Glomerular visceral epithelial cell (primary cell): ENCODE measurements at regions not wholly inside any gene's neighbourhood (a gene's known extent, or its start where the extent isn't known, plus 50 kb on each side); places are given as distances from the start of the nearest gene placed in this dataset.

ENCODE experiments used
- DNase-seq: peaks from one replicate; pipeline ENCODE4 v3.0.0-alpha.2; 2016; ENCODE audit errors: extremely low spot score

DNA sequence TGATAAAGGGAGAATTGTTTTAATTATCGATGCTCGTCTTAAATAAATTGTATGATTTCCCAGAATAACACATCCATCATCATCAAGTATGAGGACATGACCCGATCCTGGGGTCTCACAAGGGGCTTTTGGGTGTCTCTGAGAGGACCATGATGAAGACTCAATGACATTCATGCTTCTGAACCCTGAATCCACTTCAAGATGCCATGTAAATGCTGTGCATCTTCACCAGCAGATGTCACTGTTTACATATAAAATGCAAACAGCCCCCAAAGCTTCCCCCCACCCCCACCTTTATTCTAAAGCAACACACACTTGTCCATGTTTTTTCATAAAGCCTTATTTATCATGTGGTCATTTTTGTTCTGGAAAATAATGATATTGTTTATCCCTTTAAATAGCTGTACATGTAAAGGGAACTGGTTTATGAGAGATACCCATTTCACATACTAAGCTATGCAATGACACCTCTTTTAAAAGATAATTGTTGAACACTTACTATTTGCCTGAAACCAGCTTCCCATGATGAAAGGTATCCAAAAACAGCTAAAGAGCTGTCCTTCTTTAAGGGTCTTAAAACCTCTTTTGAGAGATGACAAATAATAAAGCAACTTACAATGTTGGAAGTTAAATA lies 69.7 kb upstream of the UBE3A start:
- DNase-seq = peak; percentile 30

DNA sequence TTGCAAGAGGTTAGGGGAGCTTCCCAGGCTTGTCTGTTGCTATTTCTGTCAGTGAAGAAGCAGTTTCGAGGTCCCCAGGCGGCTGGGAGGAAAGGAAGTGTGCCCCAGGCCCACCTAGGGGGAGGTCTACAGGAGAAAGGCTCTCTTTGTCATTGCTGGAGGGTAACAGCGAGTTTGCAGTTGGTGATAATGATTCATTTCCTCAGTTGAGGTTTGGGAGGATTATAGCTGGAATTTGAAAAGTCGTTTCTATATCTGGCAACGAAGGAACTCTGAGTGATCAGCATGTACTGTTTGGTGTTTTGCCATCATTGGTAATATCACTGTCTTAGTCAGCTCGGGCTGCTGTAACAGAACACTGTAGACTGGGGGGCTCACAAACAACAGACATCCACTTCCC lies 65.5 kb upstream of the UBE3A start:
- DNase-seq = no peak

GRCh38 chr15:25501828-25502446 lies 63.1 kb upstream of the UBE3A start:
- DNase-seq = peak; percentile 19

DNA sequence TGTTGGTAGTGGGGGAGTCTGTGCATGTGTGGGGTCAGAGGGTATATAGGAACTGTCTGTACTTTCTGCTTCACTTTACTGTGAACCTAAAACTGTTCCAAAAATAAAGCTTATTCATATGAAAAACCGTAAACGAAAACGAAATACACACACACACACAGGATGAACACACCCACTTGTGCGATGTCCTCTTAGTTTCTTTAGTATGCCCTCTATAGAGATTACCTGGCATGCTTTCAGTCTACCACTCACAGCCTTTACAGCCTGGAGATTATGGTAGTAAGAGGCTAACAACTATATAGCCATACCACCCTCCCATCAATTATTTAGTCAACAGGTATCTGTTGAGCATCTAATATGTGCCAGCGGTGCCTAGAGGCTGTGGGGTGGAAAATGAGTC lies 60.0 kb upstream of the UBE3A start:
- no peak for DNase-seq

GRCh38 chr15:25497934-25498333 lies 59.1 kb upstream of the UBE3A start:
- no peak for DNase-seq

GRCh38 chr15:25493823-25494526 lies 55.2 kb upstream of the UBE3A start:
- DNase-seq = no peak

GRCh38 chr15:25492315-25492714 lies 53.5 kb upstream of the UBE3A start:
- no peak for DNase-seq
